Stimulated activated naive CD8-positive, alpha-beta T cell treated with anti-CD3 and anti-CD28 coated beads, Interleukin-15, Interleukin-2, amounts not matched to agents 100 U/mL and 50 U/mL, for 24 hours (primary cell): ENCODE measurements at regions not wholly inside any gene's neighbourhood (a gene's known extent, or its start where the extent isn't known, plus 50 kb on each side); places are given as distances from the start of the nearest gene placed in this dataset.
"Not testable (repeated sequence)": the region's sequence is repeated elsewhere in the genome, so short reads cannot be mapped to it uniquely, and the experiment has no call there.

Source experiments
- ATAC-seq: fragments of 150-1000 bp; cut with Tn5 transposase; one replicate; pipeline ENCODE4 v1.10.0; 2021
- DNase-seq: peaks from one replicate; pipeline ENCODE4 v3.0.0; 2021

DNA sequence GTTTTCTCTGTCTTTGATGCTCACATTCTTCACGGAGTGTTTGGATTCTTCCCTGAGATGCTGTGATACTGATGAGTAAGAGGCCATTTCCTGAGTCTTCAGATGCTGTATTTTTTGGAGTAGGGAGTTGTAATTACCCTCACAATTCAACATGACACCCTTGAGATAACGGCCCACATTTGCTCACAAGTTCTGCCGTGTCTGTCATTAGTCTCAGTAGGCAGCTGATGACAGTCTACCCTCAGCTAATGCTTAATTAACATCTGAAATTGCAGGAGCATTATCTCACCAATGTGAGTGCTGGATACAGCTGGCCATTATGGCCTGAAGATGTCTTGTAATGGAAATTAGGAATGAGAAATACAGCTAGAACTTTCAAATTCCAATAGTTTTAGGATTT is 307.1 kb upstream of the ADCY2 start:
- ATAC-seq, result no peak
- no peak for DNase-seq

DNA sequence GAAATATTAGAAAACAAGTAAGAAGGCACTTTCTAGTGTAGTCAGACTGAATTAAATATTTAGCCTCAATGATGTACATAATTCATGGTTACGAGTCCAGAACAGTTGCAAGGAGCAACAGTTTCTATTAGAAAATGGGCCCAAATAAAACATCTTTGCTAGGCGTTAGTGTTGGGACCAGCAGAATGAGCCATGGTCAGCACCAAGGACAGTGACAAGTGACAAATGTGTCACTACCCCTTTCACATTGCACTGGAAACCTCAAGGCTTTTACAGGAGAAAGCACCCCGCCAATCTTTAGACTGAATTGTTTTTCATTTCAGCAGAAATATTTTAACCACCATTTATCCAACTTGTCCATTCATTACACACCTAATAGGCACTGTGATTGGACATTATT is 301.3 kb upstream of the ADCY2 start:
- no peak for DNase-seq

DNA sequence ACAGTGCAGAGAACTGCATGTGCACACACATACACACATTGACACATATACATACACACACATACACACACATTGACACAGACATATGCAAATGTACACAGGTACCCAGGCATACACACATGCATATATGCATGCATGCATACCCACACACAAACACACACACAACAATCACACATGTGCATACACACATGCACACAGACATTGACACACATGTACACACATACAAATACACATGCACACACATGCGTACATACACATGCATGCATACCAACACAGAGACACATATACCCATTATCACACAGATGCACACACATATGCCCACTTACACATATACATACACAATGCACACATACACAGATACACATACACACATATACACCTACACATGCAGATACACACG is 299.6 kb upstream of the ADCY2 start:
- ATAC-seq (no peak), DNase-seq (no peak)

More for the DNA sequence above, 301.3 kb upstream of the ADCY2 start:
- no peak for ATAC-seq

DNA sequence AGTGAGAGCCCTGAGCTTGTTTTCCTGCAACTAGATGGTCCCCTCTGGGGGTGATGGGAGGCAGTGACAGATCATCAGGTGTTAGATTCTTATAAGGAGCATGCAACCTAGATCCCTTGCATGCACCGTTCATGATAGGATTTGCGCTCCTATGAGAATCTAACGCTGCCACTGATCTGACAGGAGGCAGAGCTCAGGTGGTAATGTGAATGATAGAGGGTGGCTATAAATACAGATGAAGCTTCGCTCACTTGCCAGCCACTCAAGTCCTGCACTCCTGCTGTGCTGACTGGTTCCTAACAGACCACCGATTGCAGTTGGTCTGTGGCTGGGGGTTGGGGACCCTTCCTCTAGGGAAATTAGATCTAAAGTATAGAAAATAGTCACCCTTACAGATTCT is 290.6 kb upstream of the ADCY2 start:
- no peak for ATAC-seq
- no peak for DNase-seq

DNA sequence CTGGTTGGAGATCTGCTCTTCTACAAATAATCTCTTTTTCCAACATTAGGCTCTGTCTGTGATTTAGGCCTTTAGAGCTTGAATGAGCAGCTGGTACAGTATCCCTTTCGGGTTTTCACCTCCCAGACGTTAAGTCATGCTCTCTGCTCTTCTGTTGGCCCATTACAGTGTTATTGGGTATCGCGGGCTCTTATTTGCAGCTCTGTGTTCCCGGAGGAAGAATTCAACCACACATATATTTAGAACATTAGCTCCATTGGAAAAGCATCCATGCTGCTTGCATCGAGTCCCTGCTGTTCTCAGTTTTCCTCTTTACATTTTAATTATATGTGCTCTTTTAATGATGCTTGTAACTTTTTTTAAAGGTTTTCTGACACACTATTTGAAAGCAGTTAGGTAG is 278.0 kb upstream of the ADCY2 start:
- no peak for ATAC-seq
- DNase-seq, result no peak

DNA sequence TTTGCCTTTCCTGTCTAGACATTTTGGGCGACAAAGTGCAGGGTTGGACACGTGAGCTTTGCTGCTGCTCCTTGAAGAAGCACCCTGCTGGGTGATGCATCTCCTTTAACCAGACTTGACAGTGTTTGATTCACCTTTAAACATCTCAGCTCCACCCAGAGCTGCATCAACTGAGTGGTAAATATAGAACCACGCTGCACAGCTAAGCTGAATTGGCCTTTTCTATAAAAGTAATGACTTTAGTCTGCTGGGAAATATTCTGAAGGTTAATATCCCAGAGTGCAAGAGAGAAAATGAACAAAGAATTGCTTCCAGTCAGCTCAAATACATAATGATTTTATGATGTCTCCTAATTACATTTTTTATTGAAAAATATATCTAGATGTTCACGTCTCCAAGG is 264.3 kb upstream of the ADCY2 start:
- ATAC-seq (no peak), DNase-seq (no peak)

DNA sequence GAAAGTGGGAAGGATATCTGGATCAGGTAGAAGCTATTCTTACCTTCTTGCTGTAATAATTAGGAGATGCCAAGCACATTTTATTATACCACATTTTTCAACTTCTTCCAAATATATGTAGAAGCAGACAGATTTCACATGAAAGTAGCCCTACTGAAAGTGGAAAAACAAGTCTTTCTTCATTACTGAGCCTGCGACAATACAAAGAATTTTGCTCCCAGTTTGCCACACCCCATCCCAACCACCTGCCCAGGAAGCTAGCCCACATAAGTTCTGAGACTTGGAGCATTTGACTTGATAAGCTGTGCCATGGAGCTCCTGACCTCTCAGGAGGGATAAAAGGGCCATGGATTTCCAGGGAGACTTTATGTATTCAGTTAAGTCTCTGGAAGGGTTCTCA is 249.1 kb upstream of the ADCY2 start:
- DNase-seq (no peak), ATAC-seq (no peak)

DNA sequence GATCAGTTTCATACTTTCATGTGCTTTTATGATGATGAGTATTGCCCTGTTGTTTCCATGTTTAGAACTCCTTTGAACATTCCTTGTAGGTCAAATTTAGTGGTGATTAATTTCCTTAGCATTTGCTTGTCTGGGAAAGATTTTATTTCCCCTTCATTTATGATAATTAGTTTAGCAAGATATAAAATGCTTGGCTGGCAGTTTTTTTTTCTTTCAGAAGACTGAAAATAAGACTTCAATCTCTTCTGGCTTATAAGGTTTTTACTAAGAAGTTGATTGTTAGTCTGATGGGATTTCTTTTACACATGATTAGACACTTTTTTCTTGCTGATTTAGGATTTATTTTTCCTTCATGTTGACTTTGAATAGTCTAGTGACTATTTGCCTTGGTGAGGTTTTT is 238.9 kb upstream of the ADCY2 start:
- ATAC-seq, result no peak
- DNase-seq, result no peak

DNA sequence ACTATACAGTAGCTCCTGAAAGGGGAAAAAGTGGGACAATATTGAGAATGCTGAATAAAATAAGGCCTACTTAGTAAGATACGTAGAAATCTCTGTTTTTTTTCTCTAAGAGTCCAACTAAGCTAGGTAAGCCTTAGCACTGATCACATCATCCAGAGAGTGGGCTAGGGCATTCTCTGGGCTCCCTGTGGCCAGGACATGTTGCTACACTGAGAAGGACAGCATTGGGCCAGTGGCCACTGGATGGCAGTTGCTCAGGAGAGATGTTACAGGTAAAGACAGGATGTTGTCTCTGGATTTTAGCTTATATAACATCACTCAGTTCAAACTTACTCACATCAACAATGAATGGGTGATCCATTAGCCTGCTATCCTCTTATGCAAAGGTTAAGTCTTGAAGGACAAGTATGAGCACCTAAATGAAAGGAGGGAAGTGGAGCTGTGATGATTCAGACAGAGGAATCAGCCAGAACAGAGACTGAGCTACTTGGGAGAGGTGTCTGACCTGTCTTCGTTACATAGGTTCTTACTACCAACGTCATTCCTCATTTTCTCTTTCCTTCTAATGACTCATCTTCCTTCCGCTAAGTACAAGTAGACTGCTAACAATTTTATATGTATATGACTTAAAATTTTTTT is 226.6 kb upstream of the ADCY2 start:
- no peak for ATAC-seq
- DNase-seq, result no peak

DNA sequence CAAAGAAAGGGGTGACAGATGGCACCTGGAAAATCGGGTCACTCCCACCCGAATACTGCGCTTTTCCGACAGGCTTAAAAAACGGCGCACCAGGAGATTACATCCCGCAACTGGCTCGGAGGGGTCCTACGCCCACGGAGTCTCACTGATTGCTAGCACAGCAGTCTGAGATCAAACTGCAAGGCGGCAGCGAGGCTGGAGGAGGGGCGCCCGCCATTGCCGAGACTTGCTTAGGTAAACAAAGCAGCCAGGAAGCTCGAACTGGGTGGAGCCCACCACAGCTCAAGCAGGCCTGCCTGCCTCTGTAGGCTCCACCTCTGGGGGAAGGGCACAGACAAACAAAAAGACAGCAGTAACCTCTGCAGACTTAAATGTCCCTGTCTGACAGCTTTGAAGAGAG is 225.2 kb upstream of the ADCY2 start:
- DNase-seq, ATAC-seq: not testable (repeated sequence)

DNA sequence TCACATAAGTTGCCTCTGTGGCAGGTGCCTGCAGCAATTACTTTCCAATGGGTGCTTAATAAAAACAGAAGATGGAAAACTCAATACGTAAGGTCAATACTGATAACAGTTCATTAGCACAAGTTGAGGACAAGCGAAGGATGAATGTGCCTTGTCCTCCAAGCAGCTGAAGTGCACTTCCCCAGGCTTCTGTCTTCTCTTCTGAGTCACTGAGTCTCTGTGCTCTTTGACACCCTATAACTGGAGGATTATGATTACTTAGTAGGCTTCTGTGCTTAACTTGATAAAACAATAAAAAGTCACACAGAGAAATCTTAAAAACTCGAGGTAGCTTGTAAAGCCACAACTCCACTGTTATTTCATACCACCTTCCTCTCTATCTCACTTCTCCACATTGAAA is 216.6 kb upstream of the ADCY2 start:
- DNase-seq (no peak), ATAC-seq (no peak)

DNA sequence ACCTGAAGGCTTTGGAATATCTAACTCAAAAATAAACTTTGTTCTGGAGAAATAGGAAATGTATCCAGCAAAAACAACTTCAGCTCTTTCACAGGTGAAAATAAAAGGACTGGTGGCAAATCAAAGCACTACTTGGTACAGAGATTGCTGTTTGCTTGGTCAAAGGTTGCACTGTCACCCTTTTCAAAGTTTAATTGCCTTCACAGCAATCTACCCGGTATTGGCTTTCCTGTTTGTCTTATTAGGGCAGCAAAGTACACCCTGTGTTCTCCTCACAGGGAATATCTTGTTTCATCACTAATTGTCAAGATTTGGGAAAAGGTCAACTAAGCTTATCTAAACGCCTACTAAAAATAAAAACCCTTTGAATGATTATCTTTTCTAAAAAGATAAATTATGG is 214.1 kb upstream of the ADCY2 start:
- DNase-seq (no peak), ATAC-seq (no peak)

DNA sequence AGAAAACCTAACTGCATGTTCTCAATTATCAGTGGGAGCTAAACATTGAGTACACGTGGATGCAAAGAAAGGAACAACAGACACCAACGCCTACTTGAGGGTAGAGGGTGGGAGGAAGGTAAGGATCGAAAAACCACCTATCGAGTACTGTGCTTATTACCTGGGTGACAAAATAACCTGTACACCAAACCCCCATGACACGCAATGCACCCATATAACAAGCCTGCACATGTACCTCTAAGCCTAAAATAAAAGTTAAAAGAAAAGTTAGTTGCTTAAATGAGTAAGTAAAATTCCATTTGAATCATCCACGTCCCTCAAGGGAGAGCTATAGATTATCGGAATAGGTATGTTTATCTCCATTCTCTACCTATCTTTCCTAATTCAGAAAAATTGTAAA is 210.2 kb upstream of the ADCY2 start:
- DNase-seq, result no peak
- no peak for ATAC-seq

DNA sequence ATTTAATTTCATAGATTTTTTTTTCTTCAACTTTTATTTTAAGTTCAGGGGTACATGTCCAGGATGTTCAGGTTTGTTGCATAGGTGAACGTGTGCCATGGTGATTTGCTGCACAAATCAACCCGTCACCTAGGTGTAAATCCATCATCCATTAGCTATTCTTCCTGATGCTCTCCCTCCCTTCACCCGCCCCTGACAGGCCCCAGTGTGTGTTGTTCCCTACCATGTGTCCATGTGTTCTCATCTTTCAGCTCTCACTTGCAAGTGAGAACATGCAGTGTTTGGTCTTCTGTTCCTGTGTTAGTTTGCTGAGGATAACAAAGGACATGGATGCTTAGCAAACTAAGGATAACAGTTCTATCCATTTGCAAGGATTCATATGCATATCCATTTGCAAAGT is 209.1 kb upstream of the ADCY2 start:
- ATAC-seq, result no peak
- no peak for DNase-seq

DNA sequence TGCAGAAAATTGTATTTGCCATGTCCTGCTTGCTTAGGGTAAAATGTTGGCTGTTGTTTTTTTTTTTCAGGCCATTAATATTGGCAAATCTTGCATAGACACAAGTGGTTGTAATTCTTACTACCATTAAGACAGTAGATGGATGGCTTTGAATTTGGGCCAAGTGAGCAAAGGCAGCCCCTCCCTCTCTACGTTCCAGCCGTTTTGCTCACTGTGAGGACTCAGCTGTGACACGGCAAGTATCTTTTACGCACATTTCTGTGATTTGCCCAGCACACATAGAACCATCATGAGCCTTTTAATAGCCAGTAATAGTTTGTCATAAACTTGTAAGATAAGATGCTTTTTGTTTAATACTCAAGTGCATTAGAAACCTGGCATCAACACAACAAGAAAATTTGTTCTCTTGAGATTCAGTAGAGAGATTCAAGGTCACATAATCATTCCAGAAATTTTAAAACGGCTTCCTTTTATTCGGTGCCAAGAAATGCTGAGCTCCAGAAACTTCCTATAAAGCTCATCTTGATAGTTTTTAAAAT is 205.2 kb upstream of the ADCY2 start:
- no peak for DNase-seq
- ATAC-seq, result no peak

DNA sequence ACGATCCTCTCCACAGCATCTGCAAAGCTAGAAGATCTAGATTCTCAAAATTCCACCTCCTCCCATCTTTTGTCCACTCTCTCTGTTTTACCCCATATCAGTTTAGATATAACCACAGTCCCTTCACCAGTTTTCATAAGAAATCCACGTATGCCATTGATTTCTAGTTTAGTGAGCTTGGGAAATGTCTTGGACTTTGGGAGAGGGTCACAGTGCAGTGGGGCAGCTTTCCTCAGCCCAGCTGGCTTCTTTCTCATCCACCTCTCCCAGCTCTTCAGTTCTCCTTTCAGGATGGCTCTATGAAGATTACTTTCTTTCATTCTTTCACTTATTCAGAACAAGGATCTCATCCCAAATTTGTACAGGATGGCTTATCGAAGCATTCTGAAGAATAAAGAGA is 203.9 kb upstream of the ADCY2 start:
- ATAC-seq (no peak), DNase-seq (no peak)

DNA sequence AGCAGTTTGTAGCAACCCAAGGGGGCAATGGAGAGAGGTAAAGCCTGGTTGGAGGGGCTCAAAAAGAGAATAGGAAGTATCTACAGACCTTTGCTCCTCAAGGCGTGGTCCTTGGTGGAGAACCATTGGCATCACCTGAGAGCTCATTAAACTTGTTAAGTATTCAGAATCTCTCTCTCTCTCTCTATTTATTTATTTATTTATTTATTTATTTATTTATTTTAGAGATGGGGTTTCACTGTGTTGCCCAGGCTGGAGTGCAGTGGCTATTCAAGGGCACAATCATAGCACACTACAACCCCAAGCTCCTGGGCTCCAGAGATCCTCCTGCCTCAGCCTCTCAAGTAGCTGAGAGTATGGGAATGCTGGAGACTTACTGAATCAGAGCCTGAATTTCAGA is 193.1 kb upstream of the ADCY2 start:
- no peak for ATAC-seq
- DNase-seq, result no peak

DNA sequence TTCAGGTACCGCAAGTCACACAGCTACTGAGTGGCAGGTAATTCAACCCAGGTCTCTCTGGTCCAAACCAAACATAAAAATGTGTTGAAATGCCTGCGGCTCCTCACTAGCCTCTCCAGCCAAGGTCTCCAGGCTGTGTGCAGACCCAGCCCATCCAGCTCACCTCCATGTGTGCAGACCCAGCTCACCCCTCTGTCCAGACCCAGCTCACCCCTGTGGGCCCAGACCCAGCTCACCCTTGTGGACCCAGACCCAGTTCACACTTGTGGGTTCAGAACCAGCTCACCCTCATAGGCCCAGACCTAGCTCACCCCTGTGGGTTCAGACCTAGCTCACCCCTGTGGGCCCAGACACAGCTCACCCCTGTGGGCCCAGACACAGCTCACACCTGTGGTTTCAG is 188.0 kb upstream of the ADCY2 start:
- ATAC-seq, result no peak
- DNase-seq, result no peak

DNA sequence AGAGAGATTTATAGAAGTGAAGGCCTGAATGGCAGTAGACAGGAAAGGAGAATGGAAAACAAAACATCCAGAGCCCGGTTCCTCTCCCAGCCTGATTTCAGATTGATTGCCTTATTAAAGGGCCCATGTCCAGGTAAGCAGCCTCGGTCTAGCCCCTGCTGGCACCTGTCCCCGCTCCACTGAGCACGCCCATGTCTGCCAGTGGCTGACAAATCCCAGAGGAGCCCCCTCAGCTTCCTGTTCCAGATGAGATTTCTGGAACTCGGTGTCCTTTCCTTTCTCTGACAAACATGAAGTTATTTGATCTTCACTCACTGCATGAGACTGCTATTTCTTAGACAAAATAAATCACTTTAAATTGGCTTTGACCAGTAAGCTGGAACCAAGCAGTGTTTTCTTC is 187.0 kb upstream of the ADCY2 start:
- ATAC-seq (no peak), DNase-seq (no peak)

DNA sequence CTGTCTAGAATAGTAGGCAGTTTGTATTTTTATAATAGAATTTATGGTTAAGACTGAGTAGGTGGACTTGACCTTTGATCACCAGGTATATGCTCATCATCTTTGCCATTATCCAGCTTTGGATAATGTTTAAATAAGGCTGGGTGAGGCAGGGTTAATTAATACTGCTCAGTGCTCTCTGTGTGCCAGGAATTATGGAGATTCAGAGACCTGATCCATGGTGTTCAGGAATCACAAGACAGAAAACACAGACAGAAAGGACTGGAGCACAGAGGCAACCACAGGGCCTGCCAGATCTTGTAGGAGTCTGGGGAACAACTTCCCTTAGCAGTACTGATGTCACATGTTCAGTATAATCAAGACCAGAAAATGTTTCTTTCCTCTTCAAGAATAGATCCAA is 186.3 kb upstream of the ADCY2 start:
- DNase-seq (no peak), ATAC-seq (no peak)

DNA sequence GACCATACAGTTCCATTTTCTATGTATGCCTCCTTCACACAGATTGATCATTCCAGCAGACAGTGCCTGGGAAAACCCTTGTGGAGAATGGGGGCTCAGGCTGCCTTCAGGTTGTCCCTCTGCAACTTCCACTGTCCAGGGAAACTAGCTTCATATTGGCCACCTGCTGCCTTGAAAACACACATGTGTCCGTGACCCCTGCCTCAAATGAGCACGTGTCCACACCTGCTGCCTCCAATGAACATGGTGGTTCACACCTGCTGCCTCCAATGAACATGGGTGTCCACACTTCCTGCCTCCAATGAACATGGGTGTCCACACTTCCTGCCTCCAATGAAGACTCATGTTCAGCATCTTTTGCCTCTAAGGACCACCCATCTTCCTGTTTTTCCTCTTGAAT is 185.4 kb upstream of the ADCY2 start:
- ATAC-seq (no peak), DNase-seq (no peak)

DNA sequence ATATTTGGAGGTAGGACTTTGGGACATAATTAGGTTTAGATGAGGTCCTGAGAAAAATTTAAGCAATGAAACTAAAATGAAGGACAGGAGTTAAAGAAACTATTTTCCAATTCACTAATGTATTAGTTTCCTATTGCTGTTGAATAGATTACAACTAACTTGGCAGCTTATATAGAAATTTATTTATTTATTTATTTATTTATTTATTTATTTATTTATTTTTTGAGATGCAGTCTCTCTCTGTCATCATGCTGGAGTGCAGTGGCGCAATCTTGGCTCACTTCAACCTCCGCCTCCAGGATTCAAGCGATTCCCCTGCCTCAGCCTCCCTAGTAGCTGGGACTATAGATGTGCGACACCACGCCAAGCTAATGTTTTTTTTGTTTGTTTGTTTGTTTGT is 182.4 kb upstream of the ADCY2 start:
- DNase-seq, result no peak
- ATAC-seq, result no peak

DNA sequence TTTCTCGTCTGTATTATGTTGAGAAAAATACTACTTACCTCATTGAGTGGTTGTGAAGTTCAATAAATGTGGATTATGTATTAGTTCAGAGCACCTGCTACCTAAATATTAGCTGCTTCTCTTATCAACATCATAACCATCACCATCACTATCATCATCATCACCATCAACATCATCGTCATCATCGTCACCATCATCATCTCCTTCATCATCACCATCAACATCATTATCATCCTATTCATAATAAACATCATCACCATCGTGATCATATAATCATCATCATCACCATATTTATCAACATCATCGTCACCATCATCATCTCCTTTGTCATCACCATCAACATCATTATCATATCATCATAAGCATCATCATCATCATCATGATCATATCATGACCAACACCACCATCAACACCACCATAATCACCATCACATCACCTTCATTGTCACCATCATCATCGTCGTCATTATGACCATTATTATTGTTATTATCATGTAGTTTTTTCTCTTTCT is 181.0 kb upstream of the ADCY2 start:
- DNase-seq (no peak), ATAC-seq (no peak)

DNA sequence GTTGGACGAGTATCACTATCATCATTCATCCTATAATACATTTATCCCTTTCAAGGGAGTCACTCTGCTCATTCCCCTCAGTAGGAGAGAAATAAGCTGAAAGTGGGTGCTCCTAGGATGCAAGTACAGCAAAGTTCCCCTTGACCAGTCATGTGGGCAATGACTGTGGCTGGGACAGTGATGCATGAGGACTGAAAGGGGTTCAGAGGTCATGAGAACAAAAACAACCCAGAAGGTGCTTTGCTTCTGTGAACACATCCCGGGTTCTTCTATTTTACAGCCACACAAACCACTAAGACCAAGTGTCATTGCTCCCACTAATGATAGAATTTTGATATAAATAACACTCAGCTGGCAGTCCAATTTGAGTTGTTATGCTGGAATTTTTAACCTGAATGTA is 177.8 kb upstream of the ADCY2 start:
- ATAC-seq, result no peak

DNA sequence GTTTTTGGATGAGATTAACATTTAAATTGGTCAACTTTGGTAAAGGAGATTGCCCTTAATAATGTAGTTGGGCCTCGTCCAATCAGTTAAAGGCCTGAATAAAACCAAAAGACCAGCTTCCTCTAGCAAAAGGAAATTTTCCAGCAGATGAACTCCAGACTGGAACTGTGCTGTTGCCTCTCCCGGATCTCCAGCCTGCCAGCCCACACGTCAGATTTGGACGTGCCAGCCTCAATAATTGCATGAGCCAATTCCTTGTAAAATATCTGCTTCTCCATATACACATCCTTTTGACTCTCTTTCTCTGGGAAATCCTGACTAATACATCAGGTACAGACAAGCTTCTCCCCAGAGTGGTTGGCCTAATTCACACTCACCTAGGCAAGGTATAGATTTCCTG is 175.8 kb upstream of the ADCY2 start:
- DNase-seq, result no peak

More for the DNA sequence above, 177.8 kb upstream of the ADCY2 start:
- no peak for DNase-seq

More for the DNA sequence above, 175.8 kb upstream of the ADCY2 start:
- ATAC-seq, result no peak
